HCT116 (cell line): ENCODE measurements at regions not wholly inside any gene's neighbourhood (a gene's known extent, or its start where the extent isn't known, plus 50 kb on each side); places are given as distances from the start of the nearest gene placed in this dataset.

Source experiments
- EZH2 ChIP-seq: fragments of 200-600 bp; sonication (generic); IDR thresholded peaks from 2 replicates; pipeline ENCODE4 v1.6.1; 2017; ENCODE audit warnings: antibody characterized with exemption, mixed run types
- SP1 ChIP-seq: IDR thresholded peaks from 2 replicates; pipeline ENCODE4 v1.6.1; 2012; ENCODE audit warnings: low read depth
- YY1 ChIP-seq: IDR thresholded peaks from 2 replicates; pipeline ENCODE4 v1.6.1; 2011; ENCODE audit warnings: low read length, low read depth, moderate library complexity, mild to moderate bottlenecking; ENCODE audit not compliant: insufficient replicate concordance; ENCODE audit errors: extremely low read depth
- ZFX ChIP-seq: fragments of 450-650 bp; IDR thresholded peaks from 2 replicates; pipeline ENCODE4 v1.6.1; 2017

DNA sequence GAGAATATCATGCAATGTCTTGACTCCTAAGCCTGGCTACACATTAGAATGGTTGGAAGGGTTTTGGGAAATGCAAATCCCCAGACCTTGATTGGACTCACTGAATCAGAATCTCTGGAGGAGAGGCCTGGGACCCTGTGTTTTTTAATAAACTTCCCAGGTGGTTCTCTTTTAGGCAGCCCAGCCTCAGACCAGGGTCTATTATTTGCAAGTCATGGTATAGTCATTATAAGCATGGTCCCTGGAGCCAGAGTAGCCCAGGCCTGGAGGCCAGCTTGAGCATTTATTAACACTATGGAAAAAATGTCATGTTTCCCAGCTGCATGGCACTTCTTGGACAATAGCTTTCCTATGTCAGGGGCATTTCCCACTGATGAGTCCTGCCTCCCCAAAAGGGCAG is 266.9 kb downstream of the NPIPA8 start:
- no peak for TF ChIP-seq SP1
- TF ChIP-seq ZFX, result no peak
- TF ChIP-seq EZH2, result no peak
- TF ChIP-seq YY1, result no peak
